Amniotic stem cell (primary cell): ENCODE measurements at regions not wholly inside any gene's neighbourhood (a gene's known extent, or its start where the extent isn't known, plus 50 kb on each side); places are given as distances from the start of the nearest gene placed in this dataset.

Experiments
- DNase-seq: peaks from one replicate; lab custom pipeline; 2025; lab: John Stamatoyannopoulos, UW

DNA sequence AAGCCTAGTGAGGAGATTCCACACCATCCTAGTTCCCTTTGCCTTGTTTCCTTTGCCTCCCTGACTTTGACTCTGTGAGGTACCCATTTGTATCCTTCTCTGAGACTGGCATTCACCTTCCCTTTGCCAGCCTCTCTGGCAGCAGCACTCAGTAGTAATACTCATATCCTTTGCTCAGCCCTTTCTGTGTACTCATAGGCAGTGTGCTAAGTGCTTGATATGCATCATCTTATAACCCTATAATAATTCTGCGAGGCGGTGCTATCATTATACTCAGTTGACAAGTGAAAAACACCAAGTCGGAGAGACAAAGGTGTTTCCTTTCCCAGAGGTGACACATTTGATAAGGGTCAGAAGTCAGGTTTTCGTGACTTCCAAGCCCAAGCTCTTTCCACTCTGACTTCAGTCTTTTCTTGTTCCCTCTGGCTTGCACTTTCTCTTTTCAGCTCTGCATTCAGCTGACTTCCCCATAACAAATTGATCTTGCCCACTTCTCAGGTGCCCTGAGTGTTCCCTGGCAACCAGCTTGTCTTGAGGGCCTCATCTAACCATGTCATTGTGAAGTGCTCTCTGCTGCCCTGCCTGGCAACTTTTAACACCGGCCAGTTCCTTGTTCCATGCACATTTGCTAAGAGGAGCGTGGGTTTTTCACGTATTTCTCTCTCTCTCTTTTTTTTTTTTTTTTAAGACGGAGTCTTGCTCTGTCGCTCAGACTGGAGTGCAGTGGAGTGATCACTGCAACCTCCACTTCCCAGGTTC is 94.5 kb upstream of the UPP2 start:
- DNase-seq: no peak

DNA sequence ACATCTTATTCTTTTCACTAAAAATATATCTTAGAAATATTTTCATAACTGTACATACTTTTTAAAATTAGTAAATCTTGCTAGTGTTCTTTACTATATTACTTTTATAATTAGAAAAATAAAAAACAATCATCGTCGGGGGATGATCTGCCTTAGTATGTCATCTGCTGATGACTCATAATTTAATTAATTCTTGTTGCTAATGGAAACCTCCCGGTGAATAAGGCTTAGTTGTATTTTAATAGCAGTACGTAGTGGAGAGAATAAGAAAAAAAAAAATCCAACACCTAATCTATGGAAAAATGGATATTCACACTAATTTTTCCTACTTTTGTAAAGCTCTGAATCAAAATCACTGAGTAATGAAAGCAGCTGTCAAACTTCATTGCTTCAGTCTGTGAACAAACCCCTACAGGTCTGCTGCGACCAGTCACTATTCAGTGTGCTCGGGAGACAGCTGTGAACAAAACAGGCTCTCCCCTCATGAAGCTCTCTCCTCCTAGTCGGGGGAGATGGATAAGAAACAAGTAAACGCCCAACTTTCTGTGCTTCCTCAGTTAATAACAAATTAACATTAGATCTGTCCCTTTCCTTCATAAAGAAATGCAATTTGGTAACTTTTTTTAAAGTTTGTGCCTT is 97.4 kb upstream of the UPP2 start:
- DNase-seq: no peak

DNA sequence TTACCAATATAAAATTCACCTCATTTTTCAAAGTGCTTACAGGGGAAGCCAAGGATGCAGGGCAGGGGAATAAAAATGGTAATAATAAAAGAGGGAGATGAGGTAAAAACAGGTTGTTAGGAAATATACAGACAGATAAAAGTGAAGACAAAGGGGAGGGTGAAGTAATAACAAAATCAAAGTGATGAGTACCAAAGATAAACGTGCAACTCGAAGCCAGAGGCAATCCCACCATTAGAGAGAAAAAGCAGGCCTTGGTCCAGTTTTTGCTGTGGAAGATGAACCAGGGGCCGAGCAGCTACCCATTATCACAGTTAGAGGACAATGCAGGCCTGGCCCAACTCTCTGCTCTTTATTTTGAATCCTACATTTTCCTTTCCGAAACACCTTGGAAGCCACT is 99.6 kb upstream of the UPP2 start:
- DNase-seq: no peak

DNA sequence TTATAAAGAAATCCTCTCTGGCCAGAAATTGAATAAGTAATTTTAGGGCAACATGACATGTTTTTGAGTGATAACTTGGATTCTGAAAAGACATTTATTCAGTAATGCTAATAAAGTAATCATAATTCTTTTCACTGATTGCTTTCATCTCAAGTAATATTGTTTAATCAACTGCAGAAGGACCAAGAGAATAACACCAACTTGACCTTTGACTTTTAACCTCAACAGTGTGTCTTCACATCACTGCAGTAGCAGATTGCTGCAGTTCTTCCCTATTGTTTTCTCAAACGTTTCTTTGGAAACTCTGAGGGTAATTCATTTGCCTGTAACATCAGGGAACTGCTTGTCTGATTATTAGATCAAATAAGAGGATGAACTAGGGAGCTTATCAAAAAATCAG is 104.9 kb upstream of the UPP2 start:
- DNase-seq: no peak

DNA sequence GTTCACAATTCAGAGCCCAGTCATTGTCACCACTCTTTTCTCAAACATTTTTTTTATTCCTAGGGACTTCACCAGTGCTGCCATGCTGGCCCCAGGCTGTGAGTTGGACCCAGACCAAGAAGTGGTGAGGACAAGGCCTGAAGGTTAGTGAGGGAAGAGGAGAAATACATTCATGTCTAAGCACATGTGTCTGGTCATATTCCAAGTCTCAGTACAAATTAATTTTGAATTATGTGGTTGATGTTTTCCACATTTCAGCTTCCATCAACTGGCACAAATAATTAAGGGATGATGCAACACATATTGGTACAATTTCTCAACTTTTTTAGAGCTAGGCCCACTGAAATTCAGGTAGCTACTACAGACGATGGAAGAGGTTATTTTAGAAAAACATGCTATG is 106.6 kb upstream of the UPP2 start:
- no peak for DNase-seq

DNA sequence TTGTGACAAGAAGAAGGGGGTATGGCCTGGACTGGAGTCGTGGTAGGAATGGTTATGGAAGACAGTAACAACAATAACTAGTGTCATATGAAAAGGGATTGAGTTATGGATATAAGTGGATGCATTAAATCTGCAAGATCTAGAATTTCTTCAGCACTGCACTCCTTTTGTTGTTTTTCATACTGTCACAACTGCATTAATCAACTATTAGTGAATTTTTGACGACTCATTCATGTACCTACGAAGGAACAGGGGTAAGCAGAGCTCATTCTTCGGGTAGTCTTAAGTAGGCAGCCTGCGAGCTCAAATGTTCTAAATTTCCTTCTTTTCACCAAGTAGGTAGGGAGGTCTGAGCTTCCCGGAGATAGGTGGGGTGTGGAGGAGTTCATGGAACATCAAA is 109.7 kb upstream of the UPP2 start:
- no peak for DNase-seq

DNA sequence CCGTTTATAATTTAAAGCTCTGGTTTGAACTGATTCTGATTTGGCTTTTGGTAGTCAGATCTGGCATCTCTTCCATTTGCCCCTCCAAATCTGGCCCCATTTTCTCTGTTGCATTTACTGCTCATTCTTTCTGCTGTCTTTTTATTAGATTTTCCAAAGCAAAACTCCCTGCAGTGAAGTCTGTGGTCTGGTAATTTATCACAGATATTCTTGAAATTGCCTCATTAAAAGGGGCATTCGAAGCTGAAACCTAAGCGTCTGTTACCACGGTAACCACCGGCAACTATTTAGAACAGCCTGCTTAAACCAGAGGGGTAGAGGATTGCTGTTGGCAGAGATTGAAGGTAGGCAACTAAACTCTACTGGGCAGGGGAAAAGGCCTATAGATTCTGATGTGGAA is 111.5 kb upstream of the UPP2 start:
- no peak for DNase-seq

DNA sequence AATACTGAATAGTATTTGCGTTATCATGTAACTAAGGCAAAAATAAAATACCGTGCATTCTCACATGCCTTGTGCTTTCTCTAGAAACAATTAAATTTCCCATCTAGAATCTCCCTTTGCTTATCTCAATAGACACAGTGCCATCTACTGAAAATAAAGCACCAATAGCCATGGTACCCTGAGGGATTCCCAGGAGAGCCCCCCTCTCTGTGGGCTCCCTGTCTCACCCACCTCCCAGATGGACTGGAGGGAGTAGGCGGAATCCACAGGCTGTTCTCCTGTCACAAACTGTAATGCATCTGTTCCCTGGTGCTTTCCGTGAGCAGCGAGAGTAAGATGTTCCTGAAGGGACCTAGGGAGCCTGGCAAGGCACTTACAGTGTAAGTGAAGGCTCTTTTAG is 112.4 kb upstream of the UPP2 start:
- no peak for DNase-seq

DNA sequence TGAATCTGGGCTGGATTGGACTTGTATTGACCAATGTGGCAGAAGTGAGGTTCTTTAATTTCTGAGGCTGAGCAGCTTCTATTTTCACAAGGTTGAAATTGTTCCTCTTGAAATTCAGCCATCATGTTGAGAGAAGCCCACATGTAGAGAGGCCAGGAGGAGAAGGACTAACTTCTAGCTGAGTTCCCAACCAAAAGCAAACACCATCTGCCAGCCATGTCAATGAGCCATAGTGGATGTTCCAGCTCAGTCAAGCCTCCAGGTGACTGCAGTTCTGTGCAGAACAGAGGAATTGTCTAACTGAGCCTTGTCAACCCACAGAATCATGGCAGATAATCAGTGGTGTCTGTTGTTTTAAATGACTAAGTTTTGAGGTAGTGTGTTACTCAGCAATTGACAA is 110.6 kb upstream of the ACVR1 start:
- no peak for DNase-seq

DNA sequence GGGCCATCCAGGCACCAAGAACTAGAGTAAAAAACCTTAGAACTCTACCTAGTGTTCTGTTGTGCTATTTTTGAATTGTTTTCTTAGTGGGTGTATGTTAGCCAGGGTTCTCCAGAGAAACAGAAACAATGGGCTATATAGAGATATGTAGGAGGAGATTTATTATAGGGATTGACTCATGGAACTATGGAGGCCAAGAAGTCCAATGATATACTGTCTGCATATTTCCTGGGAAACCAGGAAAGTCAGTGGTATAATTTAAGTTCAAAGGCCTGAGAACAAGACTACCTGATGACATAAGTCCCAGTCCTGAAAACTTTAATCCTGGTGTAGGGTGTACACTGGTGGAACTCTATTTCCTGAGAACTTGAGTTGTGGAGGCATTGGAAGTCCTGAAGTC is 108.7 kb upstream of the ACVR1 start:
- DNase-seq: no peak

DNA sequence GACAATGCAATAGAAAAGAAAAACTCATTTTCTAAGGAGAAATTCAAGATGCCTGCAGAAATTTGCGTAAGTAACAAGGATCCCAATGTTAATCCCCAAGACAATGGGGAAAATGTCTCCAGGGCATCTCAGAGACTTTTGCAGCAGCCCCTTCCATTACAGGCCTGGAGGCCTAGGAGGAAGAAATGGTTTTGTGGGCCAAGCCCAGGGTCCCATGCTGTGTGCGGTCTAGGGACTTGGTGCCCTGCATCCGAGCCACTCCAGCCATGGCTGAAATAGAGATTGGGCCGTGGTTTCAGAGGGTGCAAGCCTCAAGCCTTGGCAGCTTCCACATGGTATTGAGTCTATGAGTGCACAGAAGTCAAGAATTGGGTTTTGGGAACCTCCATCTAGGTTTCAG is 103.9 kb upstream of the ACVR1 start:
- DNase-seq: no peak

DNA sequence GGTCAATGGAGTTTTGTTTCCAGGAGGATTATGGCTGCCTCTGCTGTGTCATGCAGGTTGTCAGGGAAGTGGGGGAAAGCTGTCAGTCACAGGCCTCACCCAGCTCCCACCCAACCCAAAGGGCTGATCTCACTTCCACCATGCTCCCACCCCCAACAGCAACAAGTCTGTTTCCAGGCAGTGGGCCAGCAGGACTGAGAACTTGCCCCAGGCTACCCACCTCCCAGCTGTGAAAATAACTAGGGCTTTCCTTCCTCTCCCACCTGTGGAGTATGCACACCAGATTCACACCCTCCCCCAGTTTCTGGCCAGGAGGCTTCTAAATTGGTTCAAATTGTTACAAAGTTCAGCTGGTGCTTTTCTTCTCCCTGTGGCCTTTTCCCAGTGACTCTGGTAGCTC is 95.6 kb upstream of the ACVR1 start:
- DNase-seq: no peak

DNA sequence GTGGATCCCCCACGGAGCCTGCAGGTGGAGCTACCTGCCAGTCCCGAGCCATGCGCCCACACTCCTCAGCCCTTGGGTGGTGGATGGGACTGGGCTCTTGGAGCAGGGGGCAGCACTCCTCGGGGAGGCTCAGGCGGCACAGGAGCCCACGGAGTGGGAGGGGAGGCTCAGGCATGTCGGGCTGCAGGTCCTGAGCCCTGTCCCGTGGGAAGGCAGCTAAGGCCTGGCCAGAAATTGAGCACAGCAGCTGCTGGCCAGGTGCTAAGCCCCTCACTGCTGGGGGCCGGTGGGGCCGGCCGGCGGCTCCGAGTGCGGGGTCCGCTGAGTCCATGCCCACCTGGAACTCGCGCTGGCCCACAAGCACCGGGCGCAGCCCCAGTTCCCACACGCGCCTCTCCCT is 91.7 kb upstream of the ACVR1 start:
- no peak for DNase-seq

DNA sequence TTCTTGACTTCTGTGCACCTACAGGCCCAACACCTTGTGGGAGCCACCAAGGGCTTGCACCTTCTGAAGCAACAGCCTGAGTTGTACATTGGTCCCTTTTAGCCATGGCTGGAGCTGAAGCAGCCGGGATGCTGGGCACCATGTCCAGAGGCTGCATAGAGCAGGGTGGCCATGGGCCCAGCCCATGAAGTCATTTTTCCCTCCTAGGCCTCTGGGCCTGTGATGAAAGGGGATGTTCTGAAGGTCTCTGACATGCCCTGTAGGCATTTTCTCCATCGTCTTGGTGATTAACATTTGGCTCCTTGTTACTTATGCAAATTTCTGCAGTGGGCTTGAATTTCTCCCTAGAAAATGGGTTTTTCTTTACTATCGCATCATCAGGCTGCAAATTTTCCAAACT is 83.1 kb upstream of the ACVR1 start:
- no peak for DNase-seq

DNA sequence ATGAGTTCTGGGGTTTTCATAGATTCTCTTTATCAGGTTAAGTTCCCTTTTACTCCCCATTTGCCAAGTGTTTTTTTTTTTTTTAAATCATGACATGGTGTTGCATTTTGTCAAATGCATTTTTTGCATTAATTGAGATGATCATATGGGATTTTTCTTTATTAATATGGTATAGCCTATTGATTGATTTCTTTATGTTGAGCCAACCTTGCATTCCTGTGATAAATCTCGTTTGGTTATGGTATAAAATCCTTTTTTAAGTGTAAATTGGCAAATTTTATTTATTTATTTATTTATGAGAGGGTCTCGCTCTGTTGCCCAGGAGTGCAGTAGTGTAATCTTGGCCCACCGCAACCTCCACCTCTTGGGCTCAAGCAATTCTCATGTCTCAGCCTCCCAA is 81.5 kb upstream of the ACVR1 start:
- DNase-seq: no peak

DNA sequence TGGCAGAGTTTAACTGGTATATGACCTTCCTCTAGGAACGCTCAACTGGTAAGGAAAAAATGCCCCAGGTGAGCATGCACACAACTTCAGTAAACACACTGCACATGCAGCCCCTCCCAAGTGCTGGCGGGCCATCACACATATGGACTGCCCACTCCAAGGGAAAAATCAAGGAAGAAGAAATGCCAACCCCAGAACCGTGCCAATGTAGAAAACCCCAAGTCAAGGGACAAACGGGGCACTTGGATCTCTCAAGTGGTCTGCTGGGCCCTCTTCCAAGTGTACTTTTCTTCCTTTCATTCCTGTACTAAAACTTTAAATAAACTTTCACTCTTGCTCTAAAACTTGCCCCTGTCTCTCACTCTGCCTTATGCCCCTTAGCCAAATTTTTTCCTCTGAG is 76.4 kb upstream of the ACVR1 start:
- no peak for DNase-seq

DNA sequence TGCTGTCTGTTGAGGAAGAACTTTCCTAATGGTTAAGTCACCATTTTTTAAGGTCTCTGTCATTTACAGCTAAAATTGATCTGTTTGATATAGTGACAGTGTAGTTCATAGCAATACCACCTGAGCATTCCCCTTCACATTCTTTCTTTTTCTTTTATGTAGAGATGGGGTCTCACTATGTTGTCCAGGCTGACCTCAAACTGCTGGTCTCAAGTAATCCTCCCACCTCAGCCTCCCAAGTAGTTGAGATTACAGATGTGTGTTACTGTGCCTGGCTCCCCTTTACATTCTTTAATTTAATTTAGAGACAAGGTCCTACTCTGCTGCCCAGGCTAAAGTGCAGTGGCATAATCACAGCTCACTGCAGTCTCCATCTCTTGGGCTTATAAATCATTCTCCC is 72.7 kb upstream of the ACVR1 start:
- no peak for DNase-seq

DNA sequence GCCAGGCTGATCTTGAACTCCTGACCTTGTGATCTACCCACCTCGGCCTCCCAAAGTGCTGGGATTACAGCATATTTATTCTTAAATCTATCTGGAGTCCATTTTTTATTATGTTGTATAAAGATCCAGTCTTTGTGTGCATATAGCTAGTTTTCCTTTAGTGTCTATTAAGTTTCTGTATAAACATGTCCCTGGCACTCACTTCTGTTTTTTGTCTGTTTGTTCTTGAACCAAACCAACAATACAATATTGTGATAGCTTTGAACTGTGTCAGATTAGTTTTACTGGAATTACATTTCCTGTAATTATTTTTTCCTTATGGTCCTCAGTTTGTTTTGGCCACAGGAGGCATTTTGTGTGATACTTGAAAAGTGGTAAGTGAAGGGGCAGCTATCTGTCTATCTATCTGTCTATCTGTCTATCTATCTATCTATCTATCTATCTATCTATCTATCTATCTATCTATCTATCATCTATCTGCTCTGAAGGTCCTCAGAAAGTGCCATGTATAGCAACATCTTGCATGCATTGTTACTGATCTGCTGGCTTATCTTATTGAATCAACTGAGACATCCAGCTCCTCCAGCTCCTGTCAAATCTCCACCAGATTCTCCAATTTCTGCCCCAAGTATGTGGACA is 70.9 kb upstream of the ACVR1 start:
- no peak for DNase-seq

DNA sequence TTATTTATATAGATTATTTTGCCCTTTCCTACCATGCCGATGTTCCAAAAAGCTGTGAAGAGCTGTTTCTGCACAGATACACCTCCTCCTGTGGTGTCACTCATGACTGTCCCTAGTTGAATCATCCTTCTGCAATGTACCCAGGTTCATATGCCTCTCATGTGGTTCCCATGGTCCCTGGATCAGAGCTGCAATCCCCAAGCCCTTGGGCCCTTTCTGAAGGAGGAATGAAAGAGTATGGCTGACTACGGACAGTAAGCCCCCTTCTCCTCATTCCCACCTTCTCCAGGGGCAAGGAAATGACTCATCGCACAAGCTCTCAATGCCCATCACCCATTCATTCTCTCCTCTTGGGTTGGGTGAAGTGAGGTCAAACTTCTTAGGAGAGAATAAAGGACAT is 63.9 kb upstream of the ACVR1 start:
- DNase-seq: no peak

DNA sequence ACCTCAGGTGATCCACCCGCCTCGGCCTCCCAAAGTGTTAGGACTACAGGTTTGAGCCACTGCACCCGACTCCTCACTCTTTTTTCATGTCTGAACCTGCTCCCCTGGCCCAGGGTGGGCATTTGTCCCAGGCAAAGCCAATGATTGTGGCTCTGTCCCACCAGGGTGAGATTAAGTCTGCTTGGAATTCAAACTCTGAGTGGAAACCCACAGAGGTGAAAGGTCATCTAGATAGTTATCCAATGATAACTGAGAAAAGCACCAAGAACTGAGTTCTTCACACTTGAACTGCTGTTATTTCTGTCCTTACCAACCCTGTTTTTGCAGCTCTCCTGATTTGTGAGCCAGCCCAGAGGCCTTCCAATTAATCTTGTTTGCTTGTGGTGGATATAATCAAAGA is 62.4 kb upstream of the ACVR1 start:
- no peak for DNase-seq

DNA sequence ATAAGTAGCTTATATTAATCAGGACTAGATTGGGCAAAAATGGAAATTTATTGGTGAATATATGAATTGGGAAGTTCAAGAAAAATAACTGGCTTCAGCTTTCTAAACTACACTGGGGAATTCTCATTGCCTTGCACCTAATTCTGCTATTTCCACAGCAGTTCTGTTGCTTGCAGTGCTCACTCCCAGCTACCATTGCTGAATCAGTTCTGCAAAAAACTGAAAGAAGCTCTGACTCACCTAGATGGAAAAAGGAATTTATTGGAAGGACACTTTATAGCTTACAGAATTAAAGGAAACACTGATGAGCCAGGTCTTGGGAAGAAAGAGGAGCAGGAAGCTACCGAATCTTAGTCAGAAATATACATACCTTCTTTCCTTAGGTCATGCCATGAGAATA is 60.3 kb upstream of the ACVR1 start:
- no peak for DNase-seq

DNA sequence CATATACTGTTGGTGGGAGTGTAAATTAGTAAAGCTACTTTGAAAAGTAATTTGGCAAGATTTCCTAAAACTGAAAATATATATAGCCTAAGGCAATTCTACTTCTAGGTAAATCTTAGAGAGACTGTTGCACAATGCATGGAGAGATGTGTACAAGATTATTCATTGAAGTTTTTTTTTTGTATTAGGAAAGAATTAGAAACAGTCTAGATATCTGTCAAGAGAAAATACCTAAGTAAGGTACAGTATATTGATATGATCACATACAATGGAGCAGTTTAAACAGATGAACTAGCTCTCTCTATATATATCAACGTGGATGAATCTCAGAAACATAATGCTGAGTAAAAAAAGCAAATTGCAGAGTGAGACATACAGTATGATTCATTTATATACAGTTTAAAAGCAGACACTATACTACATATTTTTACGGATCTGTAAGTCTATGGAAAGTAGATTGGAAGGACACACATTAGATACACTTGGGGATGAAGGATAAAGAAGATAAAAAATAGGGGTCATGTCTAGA is 59.3 kb upstream of the ACVR1 start:
- no peak for DNase-seq

DNA sequence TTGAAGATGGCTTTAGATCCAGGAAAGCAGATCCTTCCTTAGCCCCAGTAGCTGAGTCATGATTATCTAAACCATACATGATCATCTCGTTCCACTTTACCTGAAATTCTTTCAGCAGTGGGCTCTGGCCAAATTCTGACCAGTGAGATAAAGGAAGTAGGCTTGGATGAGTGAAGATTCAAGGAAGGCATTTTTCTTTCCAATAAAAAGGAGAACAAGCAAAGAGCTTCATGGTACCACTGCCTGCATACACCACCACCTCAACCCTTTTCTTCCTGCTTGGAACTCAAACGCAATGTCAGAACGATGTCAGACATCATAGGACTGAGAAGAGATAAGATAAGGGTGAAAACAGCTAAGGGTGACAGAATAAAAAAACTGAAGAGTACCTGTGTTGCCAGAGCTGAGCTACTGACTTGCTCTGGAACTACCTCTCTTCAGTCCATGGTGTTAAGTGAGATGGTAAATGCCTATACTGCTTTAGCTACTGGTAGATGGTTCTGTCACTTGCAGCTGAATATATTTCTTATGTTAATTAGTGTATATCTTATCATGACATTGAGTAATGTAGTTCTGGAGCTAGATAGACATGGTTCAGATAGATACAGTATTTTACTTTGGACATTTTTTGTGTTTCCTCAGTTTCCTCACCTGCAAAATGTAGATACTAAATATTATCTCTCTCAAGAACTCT is 58.7 kb upstream of the ACVR1 start:
- DNase-seq: no peak
